Endothelial cell of umbilical vein (primary cell): ENCODE measurements at regions not wholly inside any gene's neighbourhood (a gene's known extent, or its start where the extent isn't known, plus 50 kb on each side); places are given as distances from the start of the nearest gene placed in this dataset.
A peak's percentile ranks its signal among the peaks of the same experiment; 100 is the strongest.

ENCODE experiments used
- BruUV-seq: library from RNA; stranded (reverse); fragments of 400-500 nt; replicated peaks from 2 replicates; lab custom pipeline; 2021; lab: Mats Ljungman, UMichigan
- CTCF ChIA-PET: fragments of 300-600, 350-600 bp; sonication (Branson Sonifier 250); formaldehyde crosslinking; loops from one replicate; lab custom pipeline; 2021; ENCODE audit warnings: antibody characterized with exemption, inconsistent platforms; lab: Charles Lee
- POLR2A ChIA-PET: fragments of 300-600, 350-600 bp; sonication (Branson Sonifier 250); formaldehyde crosslinking; loops from one replicate; lab custom pipeline; 2021; ENCODE audit warnings: antibody characterized with exemption, inconsistent platforms; lab: Charles Lee
- DNase-seq: peaks from one replicate; pipeline ENCODE4 v3.0.0-alpha.2; 2011; ENCODE audit warnings: low read depth, low spot score
- FAIRE-seq: peaks from 2 replicates; lab custom pipeline; 2011; peaks lifted over from hg19 to GRCh38; lab: Jason Lieb, UNC
- H2AFZ ChIP-seq: 2 replicates; pipeline ENCODE4 v1.6.0; 2012; ENCODE audit warnings: low read depth, low read length, control low read depth, inconsistent platforms
- H3K27ac ChIP-seq: 2 replicates; pipeline ENCODE4 v1.5.1; 2011; ENCODE audit warnings: low read depth, mild to moderate bottlenecking, control low read depth, low read length, moderate library complexity; ENCODE audit not compliant: insufficient read depth
- H3K27me3 ChIP-seq, 2 experiments: 2 replicates each; pipeline versions ENCODE4 v1.6.0 to v1.6.1; 2011; ENCODE audit warnings: low read length in 2 of 2, mixed read lengths in 1 of 2; ENCODE audit not compliant: control insufficient read depth in 2 of 2, insufficient read depth in 2 of 2
- H3K36me3 ChIP-seq, 2 experiments: 2 replicates in 1 of 2; 3 replicates in 1 of 2; pipeline ENCODE4 v1.5.1; 2011; ENCODE audit warnings: low read length in 2 of 2, mild to moderate bottlenecking in 1 of 2, moderate library complexity in 1 of 2; ENCODE audit not compliant: control insufficient read depth in 2 of 2, insufficient read depth in 2 of 2; ENCODE audit errors: extremely low read depth in 1 of 2
- H3K4me1 ChIP-seq: 3 replicates; pipeline ENCODE4 v1.5.1; 2011; ENCODE audit warnings: mild to moderate bottlenecking, low read length; ENCODE audit not compliant: control insufficient read depth, insufficient read depth; ENCODE audit errors: extremely low read depth
- H3K4me2 ChIP-seq: 2 replicates; pipeline ENCODE4 v1.6.1; 2011; ENCODE audit warnings: low read length, control low read depth, mixed read lengths; ENCODE audit not compliant: insufficient read depth
- H3K4me3 ChIP-seq, 3 experiments: fragments of 200-600 bp in 1 of 3; sonication (generic), shearing (Covaris generic) in 1 of 3; replicated peaks in 1 of 3; 2 replicates each; pipeline ENCODE4 v1.5.1; 2011 to 2016; ENCODE audit warnings: control low read depth in 3 of 3, low read length in 3 of 3, mild to moderate bottlenecking in 2 of 3, inconsistent platforms in 1 of 3, low read depth in 1 of 3, moderate library complexity in 1 of 3; ENCODE audit not compliant: insufficient read depth in 1 of 3
- H3K79me2 ChIP-seq: 2 replicates; pipeline ENCODE4 v1.6.0; 2012; ENCODE audit warnings: low read length, inconsistent platforms; ENCODE audit not compliant: control insufficient read depth, insufficient read depth
- H3K9ac ChIP-seq: replicated peaks from 2 replicates; pipeline ENCODE3; 2011; ENCODE audit warnings: low read length, control low read depth; ENCODE audit not compliant: insufficient read depth; ENCODE audit errors: extremely low read depth
- H3K9me1 ChIP-seq: replicated peaks from 3 replicates; pipeline ENCODE4 v1.6.0; 2011; ENCODE audit warnings: mild to moderate bottlenecking, low read length; ENCODE audit not compliant: control insufficient read depth, insufficient read depth; ENCODE audit errors: extremely low read depth
- H3K9me3 ChIP-seq: replicated peaks from 2 replicates; pipeline ENCODE4 v1.5.1; 2012; ENCODE audit warnings: low read length, inconsistent platforms; ENCODE audit not compliant: control insufficient read depth, insufficient read depth
- H4K20me1 ChIP-seq: replicated peaks from 2 replicates; pipeline ENCODE3; 2011; ENCODE audit warnings: mild to moderate bottlenecking, low read length; ENCODE audit not compliant: control insufficient read depth, insufficient read depth; ENCODE audit errors: extremely low read depth
- EZH2 ChIP-seq: IDR thresholded peaks from 2 replicates; pipeline ENCODE4 v1.6.1; 2012; ENCODE audit warnings: borderline replicate concordance, low read depth, mild to moderate bottlenecking, moderate library complexity, low read length, inconsistent platforms; ENCODE audit not compliant: severe bottlenecking
- FOS ChIP-seq: IDR thresholded peaks from 2 replicates; pipeline ENCODE4 v1.6.1; 2011; ENCODE audit warnings: mild to moderate bottlenecking, low read length, moderate library complexity, borderline replicate concordance; ENCODE audit not compliant: insufficient read depth
- GATA2 ChIP-seq: IDR thresholded peaks from 2 replicates; pipeline ENCODE4 v1.7.0; 2011; ENCODE audit warnings: low read depth, mild to moderate bottlenecking, moderate library complexity, mixed read lengths, low read length; ENCODE audit not compliant: insufficient read length, insufficient read depth
- JUN ChIP-seq: IDR thresholded peaks from 2 replicates; pipeline ENCODE4 v1.6.1; 2011; ENCODE audit warnings: borderline replicate concordance, low read depth; ENCODE audit not compliant: insufficient read length, insufficient read depth
- MYC ChIP-seq: IDR thresholded peaks from one replicate; pipeline ENCODE4 v1.6.1; 2011; ENCODE audit warnings: mild to moderate bottlenecking, low read depth, low read length
- POLR2A ChIP-seq: IDR thresholded peaks from 2 replicates; pipeline ENCODE4 v1.6.1; 2012; ENCODE audit warnings: low read depth, mild to moderate bottlenecking, control low read depth, low read length
- POLR2AphosphoS5 ChIP-seq: IDR thresholded peaks from 2 replicates; pipeline ENCODE4 v1.6.1; 2012; ENCODE audit warnings: low read depth, mild to moderate bottlenecking, control low read depth, low read length, moderate library complexity; ENCODE audit not compliant: insufficient read depth
- dilution Hi-C: fragments of 300-500 bp; cut with MboI; formaldehyde crosslinking; loops from one replicate; pipeline ENCODE4 v1.15.0; 2019; ENCODE audit warnings: low sequenced_read_pairs; ENCODE audit not compliant: extremely low pct_ligation_motif_present
- intact Hi-C: fragments of 100-400 bp; cut with micrococcal nuclease; formaldehyde crosslinking; loops from one replicate; pipeline ENCODE4 v1.10.0; 2022
- TF ChIP-seq, protein P1 (sequence below), 2 donors: IDR thresholded peaks; 1 replicate in 1 of 2; 2 replicates in 1 of 2; pipeline ENCODE4 v1.5.1; 2011; ENCODE audit warnings: low read length in 2 of 2, mild to moderate bottlenecking in 2 of 2, moderate library complexity in 2 of 2, control low read depth in 1 of 2, inconsistent platforms in 1 of 2, low read depth in 1 of 2; ENCODE audit not compliant: insufficient read depth in 1 of 2; ENCODE audit errors: extremely low read depth in 1 of 2
- TF ChIP-seq, protein P2 (sequence below): IDR thresholded peaks from 2 replicates; pipeline ENCODE4 v1.6.1; 2011; ENCODE audit not compliant: insufficient read depth, insufficient read length

DNA sequence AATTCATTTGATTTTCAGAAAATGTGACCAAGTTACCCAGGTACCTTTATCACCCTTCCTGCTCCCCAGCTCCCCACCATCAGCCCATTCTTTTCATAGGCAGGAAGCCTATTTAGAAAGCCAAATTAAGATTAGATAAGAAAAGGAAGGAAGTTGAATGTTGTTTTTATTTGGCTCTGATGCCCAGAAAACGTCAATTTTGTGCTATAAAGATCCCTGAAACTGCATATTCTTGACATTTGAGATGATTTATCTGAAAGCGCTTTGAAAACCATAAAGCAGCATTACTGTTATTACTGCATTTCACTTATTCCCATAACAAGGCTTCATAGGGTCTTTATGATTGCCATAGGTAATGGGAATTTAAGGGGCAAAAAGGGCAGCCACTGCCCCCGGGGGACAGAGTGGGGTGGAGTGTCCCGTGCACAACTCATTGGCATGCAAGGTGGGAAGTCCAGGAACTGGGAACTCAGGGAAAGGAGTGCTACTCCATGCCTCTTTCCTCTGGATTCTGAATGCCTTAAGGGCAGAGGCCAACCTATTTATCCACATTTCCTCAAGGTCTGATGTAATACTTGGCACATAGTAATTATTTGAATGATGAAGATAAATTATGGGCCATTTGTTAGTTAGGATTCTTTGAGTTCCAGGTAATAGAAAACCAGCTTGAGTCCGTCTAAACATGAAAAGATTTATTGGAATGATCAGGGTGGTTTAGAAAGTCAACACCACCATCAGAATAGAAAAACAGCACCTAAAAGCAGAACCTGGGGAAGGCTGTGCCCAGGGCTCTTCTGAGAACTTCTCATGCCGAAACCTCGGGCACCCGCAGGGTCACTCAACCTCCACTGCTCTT, 100.6 kb upstream of the ELMO1 start:
- CTCF ChIA-PET, result interaction anchor here (0.8 kb wide), 1 partner anchor 15 kb away, joined by 3 read pairs; no protein-coding TSS in a partner anchor
- FAIRE-seq, result no peak
- BruUV-seq, result no TSS peak

More for the DNA sequence above, 100.6 kb upstream of the ELMO1 start:
- peaks cover 6 to 7% of the 10 kb centered on the region in 2 experiments for H3K27me3 ChIP-seq
- no peak overlapping the region for H3K4me3 ChIP-seq
- intact Hi-C loops, result no loop called here
- POLR2A ChIA-PET, result no interaction called here
- peak; percentile 68 for DNase-seq
- no peaks in the 10 kb centered on the region for H3K9me3 ChIP-seq
- H3K4me1 ChIP-seq, result peaks cover 5% of the 10 kb centered on the region
- H3K9me1 ChIP-seq, result no peaks in the 10 kb centered on the region
- H3K27ac ChIP-seq, result no peak overlapping the region
- H3K79me2 ChIP-seq, result no peaks in the 10 kb centered on the region
- no peak for TF ChIP-seq JUN
- no peak for TF ChIP-seq GATA2
- TF ChIP-seq POLR2A, result no peak
- TF ChIP-seq FOS, result no peak
- no peak for TF ChIP-seq EZH2
- no peak for TF ChIP-seq POLR2AphosphoS5
- TF ChIP-seq, protein P1, sequence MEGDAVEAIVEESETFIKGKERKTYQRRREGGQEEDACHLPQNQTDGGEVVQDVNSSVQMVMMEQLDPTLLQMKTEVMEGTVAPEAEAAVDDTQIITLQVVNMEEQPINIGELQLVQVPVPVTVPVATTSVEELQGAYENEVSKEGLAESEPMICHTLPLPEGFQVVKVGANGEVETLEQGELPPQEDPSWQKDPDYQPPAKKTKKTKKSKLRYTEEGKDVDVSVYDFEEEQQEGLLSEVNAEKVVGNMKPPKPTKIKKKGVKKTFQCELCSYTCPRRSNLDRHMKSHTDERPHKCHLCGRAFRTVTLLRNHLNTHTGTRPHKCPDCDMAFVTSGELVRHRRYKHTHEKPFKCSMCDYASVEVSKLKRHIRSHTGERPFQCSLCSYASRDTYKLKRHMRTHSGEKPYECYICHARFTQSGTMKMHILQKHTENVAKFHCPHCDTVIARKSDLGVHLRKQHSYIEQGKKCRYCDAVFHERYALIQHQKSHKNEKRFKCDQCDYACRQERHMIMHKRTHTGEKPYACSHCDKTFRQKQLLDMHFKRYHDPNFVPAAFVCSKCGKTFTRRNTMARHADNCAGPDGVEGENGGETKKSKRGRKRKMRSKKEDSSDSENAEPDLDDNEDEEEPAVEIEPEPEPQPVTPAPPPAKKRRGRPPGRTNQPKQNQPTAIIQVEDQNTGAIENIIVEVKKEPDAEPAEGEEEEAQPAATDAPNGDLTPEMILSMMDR (IDR thresholded peaks at IDR 0.05; ENCODE audit: extremely low read depth in 1 of 2, insufficient read depth in 1 of 2, low read depth in 1 of 2, low read length in 2 of 2), result no peak
- TF ChIP-seq, protein P2, sequence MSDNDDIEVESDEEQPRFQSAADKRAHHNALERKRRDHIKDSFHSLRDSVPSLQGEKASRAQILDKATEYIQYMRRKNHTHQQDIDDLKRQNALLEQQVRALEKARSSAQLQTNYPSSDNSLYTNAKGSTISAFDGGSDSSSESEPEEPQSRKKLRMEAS, result no peak
- TF ChIP-seq MYC, result no peak
- H3K9ac ChIP-seq, result no peak overlapping the region
- H4K20me1 ChIP-seq, result no peaks in the 10 kb centered on the region
- no peak overlapping the region for H2AFZ ChIP-seq
- H3K36me3 ChIP-seq, result no peaks in the 10 kb centered on the region
- dilution Hi-C loops, result no loop called here
- H3K4me2 ChIP-seq, result no peak overlapping the region
